AML-193 (cell line): ENCODE measurements at regions not wholly inside any gene's neighbourhood (a gene's known extent, or its start where the extent isn't known, plus 50 kb on each side); places are given as distances from the start of the nearest gene placed in this dataset.

Experiments used
- DNase-seq, 2 experiments: peaks; one replicate each; lab custom pipeline; 2025; lab: John Stamatoyannopoulos, UW

GRCh38 chr1:199161319-199161680, 522.5 kb downstream of the PTPRC start:
- DNase-seq = no peak

GRCh38 chr1:199161766-199162303, 523.0 kb downstream of the PTPRC start:
- no peak for DNase-seq

- no peak for DNase-seq
These were observed 524.4 kb downstream of the PTPRC start for GRCh38 chr1:199163267-199163666.

GRCh38 chr1:199163670-199164069, 524.8 kb downstream of the PTPRC start:
- no peak for DNase-seq

- DNase-seq = no peak
These were observed 528.6 kb downstream of the PTPRC start for GRCh38 chr1:199167460-199167859.

- DNase-seq = no peak
These were observed 530.2 kb downstream of the PTPRC start for GRCh38 chr1:199168888-199169585.

- DNase-seq = no peak
These were observed 531.9 kb downstream of the PTPRC start for GRCh38 chr1:199170711-199171110.

- no peak for DNase-seq
These were observed 533.6 kb downstream of the PTPRC start for GRCh38 chr1:199172171-199173124.

GRCh38 chr1:199173356-199173755, 534.5 kb downstream of the PTPRC start:
- DNase-seq = no peak

- no peak for DNase-seq
These were observed 535.5 kb downstream of the PTPRC start for GRCh38 chr1:199174336-199174735.

GRCh38 chr1:199176713-199177112, 537.9 kb downstream of the PTPRC start:
- DNase-seq = no peak

- no peak for DNase-seq
These were observed 538.4 kb downstream of the PTPRC start for GRCh38 chr1:199177241-199177640.

- no peak for DNase-seq
These were observed 539.8 kb downstream of the PTPRC start for GRCh38 chr1:199178646-199179045.

GRCh38 chr1:199182186-199182843, 543.5 kb downstream of the PTPRC start:
- DNase-seq = no peak

- DNase-seq = no peak
These were observed 545.3 kb downstream of the PTPRC start for GRCh38 chr1:199184180-199184579.

- no peak for DNase-seq
These were observed 556.0 kb downstream of the PTPRC start for GRCh38 chr1:199194862-199195261.

GRCh38 chr1:199197695-199198094, 558.9 kb downstream of the PTPRC start:
- no peak for DNase-seq

GRCh38 chr1:199202331-199202730, 563.5 kb downstream of the PTPRC start:
- DNase-seq = no peak

GRCh38 chr1:199204231-199204630, 565.4 kb downstream of the PTPRC start:
- no peak for DNase-seq

- DNase-seq = no peak
These were observed 567.1 kb downstream of the PTPRC start for GRCh38 chr1:199205740-199206441.

- DNase-seq = no peak
These were observed 570.0 kb downstream of the PTPRC start for GRCh38 chr1:199208847-199209246.

GRCh38 chr1:199218065-199218464, 579.2 kb downstream of the PTPRC start:
- DNase-seq = no peak
